ENCODE measurements at regions not wholly inside any gene's neighbourhood (a gene's known extent, or its start where the extent isn't known, plus 50 kb on each side); places are given as distances from the start of the nearest gene placed in this dataset.

GRCh38 chr6:15824811-15825210 lies 162.0 kb upstream of the DTNBP1 start:
- TF ChIP-seq EZH2phosphoT487 (IDR thresholded peaks at IDR 0.05; ENCODE audit: insufficient read depth, low read depth) (no peak), EZH2 (IDR thresholded peaks at IDR 0.05; ENCODE audit: insufficient read depth, poor library complexity, severe bottlenecking) (no peak)

Measured in GM23248 (cell line).